GM19099 (cell line): ENCODE measurements at regions not wholly inside any gene's neighbourhood (a gene's known extent, or its start where the extent isn't known, plus 50 kb on each side); places are given as distances from the start of the nearest gene placed in this dataset.

Source experiments
- POLR2A ChIP-seq: IDR thresholded peaks from 3 replicates; pipeline ENCODE4 v1.6.1; 2011; ENCODE audit warnings: low read depth; ENCODE audit not compliant: insufficient read length; ENCODE audit errors: extremely low read depth

DNA sequence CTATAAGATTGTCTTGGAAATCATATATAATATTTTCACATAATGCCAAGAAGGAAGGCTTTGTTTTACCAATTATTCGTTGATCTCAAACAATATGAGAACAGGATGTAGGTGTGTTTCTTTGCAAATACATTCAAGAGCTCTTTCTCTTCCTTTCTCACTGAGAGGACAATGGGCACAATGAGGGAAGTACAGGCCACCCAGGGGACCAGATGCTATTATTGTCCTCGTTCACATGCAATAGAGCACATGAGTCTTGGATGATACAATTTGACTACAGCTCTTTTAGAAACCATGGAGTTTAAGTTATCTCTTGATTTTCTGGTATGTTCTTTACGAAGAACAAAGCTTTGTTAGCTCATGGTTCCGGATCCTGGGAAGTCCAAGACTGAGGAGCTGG is 323.7 kb upstream of the KLF6 start:
- TF ChIP-seq POLR2A: no peak

DNA sequence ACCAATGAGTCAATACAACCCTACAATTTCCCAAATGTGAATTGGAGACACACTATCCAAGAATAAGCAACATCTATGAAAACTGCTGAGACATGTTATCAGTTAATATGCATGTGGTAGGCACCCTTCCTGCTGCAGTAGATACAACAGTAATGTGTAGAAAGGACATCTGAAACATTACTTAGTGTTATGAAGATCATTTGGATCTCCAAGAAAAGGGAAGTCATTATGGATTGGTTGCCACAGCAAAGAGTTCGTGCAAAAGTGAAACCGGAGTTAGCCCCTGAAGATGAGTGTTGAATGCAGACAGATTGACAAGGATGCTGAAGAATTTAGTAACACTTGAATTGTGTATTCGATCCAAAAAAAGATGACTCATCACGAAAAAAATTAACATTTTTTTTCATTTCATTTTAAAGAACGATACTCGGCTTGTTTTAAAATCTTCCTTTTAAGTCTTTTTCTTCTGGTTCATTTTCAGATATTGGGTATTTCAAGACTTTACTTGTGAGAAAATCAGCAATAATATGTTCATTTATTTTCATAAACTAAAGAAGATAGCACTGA is 322.4 kb upstream of the KLF6 start:
- TF ChIP-seq POLR2A: no peak

DNA sequence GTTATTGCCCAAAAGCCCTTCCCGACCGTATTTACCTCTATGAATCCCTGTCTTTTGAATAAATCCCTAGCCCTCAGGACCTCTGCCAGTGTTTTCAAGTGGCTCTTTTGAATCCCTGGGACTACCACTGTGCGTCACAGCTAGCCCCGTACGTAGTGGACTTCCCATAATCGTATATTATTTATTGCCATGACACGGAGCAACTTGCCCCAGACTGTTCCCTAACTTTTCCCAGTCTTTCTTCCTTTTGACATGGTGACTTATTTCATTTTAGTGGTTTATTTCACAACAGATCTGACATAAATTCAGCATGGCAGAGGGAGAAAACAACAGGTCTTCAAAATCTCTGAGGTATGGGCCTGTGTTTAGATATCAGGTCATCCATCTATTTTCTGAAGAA is 318.6 kb upstream of the KLF6 start:
- TF ChIP-seq POLR2A: no peak

DNA sequence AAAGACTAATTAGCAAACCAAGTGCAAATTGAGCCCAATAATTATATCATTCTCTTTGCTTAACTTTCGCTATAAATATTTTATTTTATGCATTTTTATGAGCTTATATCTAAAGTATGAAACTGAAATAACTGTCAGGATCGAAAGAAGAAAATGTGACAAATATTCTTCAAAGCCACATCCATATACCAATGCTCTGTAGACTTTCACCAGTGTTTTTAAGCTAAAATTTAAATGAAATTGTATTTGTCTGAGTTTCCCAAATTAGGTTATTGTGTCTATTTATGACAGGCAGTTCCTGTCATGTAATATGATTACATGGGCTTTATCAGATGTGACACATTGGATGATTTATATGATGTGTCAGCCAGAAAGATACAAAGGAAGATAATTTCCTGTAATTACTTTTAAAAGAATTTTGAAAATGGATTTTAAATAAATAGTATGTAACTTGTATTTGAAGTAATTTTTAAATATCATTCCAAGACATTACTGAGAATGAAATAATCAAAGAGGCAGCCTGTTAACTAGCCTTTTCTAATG is 317.9 kb upstream of the KLF6 start:
- TF ChIP-seq POLR2A: no peak

- TF ChIP-seq POLR2A: no peak
Measured at GRCh38 chr10:4101918-4102654, 317.1 kb upstream of the KLF6 start.

GRCh38 chr10:4100380-4100779 is 315.4 kb upstream of the KLF6 start:
- no peak for TF ChIP-seq POLR2A

DNA sequence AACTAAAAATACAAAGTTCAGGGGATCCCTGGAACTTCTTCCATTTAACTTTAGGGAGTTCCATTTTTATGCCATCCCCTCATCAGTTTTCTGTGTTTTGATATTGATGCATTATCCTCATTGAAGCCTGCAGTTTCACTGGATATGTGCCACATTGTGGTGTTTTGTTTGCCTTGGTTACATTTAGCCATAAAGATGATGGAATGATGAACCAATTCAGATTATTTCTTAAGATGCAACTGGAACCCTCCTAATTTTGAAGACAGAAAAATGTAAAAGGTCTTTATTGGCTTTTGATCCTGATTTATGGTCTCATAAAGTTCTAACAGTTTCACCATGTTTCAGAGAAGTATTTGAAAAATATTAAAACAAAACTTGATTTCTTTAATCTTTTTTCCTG is 314.2 kb upstream of the KLF6 start:
- TF ChIP-seq POLR2A: no peak

DNA sequence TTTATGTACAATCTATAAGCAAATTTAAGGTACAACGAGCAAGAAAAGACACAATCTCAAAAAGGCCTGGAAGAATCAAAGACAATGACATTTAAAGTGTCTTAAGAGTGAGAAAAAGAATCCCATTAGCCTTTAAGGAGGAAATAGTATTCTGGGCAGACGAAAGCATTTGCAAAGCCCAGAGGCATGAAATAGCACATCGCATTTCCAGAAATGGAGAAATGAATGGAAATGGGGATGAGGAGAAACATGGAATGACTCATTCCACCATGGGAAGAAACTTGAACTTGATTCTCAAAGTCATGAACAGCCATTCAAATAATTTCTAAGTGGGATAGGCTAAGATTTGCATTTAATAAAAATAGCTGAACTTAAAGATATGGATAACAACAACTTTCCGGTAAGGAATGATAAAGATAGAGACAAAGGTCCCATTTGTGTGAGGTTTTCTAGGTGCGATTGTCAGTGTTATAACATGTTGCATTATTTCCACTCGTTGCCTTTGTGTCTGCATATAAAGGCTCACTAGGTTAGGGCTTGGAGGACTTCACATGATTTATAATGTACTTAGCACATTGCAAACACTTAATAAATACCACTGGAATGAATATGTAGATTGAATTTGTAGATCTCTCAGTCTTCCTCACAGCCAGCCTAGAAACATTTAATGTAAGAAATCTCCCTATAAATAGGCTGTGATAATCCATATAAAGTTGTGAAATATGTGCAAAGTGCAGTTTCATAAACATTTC is 310.3 kb upstream of the KLF6 start:
- no peak for TF ChIP-seq POLR2A

DNA sequence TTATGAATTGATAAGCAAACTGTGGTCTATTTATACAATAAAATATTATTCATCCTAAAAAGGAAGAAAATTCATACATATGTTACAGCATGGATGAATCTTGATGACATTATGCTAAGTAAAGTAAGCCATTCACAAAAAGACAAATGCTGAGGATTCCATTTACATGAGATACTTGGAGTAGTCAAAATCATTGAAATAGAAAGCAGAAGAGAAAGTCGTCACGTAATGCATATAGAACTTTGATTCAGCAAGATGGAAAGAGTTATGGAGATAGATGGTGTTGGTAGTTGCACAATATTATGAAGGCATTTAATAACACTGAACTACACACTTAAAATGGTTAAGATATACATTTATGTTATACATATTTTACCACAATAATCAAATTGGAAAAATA is 309.7 kb upstream of the KLF6 start:
- TF ChIP-seq POLR2A: no peak

DNA sequence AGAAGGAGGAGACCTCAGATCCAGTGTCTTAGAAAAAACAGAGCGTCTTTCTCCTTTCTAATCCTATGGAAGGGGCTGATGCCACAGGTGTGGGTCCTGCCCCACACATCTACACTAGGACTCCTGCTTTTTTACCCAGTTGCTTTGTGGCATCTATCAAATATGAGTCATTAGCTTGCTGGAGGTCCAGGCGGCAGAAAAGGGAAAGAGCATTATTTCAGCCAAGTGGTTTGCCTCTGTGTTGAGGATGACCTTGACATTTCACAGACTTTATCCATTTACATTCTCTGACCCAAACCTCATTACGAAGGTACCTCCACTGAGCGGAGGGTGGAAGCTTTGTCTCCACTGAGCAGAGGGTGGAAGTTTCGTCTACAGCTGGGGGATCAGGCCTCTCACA is 308.4 kb upstream of the KLF6 start:
- no peak for TF ChIP-seq POLR2A

GRCh38 chr10:4088354-4089066 is 303.5 kb upstream of the KLF6 start:
- no peak for TF ChIP-seq POLR2A

DNA sequence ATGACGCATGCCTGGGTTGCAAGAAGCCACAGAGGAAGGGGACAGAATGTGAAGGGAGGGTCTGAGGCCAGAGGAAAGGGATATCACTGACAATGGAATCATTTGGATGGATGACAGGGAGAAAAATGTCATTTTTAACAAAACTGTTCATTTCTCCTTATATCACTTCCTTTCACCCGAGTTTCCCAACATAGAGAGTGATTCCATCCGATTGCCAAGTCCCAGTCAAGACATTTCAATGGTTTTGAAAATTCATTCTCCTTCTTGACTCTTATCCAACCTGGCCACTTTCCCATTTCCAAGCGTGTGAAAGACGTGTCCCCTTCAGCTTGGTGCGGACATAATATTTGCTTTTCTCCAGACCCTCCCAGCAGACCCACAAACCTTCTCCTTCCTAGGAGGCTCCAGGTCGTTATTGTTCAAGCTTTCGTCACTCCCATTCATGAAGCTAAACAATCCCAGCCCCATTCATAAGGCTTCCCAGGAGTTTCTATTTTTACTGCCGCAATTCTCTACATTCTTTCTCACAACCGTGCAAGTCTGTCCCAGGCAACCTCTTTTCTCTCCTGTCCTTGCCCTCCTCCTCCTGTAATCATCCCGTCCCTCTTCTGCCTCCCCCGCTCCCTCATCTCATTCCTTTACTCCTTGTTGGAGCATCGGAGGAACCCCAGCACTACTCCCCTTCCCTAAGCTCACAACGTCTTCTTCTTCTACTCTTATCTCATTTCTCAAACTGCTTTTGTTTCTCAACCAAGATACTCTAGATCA is 301.3 kb upstream of the KLF6 start:
- no peak for TF ChIP-seq POLR2A

- TF ChIP-seq POLR2A: no peak
Measured at GRCh38 chr10:4083509-4084003, 298.5 kb upstream of the KLF6 start.

DNA sequence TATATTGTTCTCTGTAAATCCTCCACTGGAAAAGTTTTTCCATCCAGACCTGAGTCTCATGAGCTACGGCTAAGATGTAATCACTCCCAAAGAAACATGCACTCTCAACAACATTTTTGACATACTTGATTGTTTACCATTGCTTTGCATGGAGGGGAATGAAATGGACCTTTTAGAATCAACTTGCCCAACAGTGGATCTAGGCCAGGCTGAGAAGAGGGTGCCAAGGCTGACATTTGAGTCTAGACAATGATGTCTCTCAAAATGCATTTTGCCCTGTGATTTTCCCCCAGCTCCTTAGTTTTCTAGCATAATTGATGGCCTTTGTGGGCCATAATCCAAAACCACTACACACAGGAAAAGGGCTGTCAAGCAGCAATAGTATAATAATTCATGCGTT is 297.9 kb upstream of the KLF6 start:
- TF ChIP-seq POLR2A: no peak
